RKO (cell line): ENCODE measurements at regions not wholly inside any gene's neighbourhood (a gene's known extent, or its start where the extent isn't known, plus 50 kb on each side); places are given as distances from the start of the nearest gene placed in this dataset.

Source experiments
- DNase-seq: peaks from one replicate; pipeline ENCODE4 v3.0.0-alpha.2; 2016; ENCODE audit warnings: low spot score

GRCh38 chr1:213874789-213875188 lies 113.0 kb upstream of the PROX1 start:
- no peak for DNase-seq

GRCh38 chr1:213876531-213876930 lies 111.2 kb upstream of the PROX1 start:
- no peak for DNase-seq

GRCh38 chr1:213883618-213884017 lies 104.2 kb upstream of the PROX1 start:
- DNase-seq, result no peak

- no peak for DNase-seq
Observed at GRCh38 chr1:213884402-213884801, 103.4 kb upstream of the PROX1 start.

GRCh38 chr1:213884942-213885341 lies 102.8 kb upstream of the PROX1 start:
- DNase-seq, result no peak

GRCh38 chr1:213887842-213888241 lies 99.9 kb upstream of the PROX1 start:
- DNase-seq, result no peak

GRCh38 chr1:213891989-213892902 lies 95.5 kb upstream of the PROX1 start:
- no peak for DNase-seq

GRCh38 chr1:213898684-213899083 lies 89.1 kb upstream of the PROX1 start:
- DNase-seq, result no peak

GRCh38 chr1:213899413-213899812 lies 88.4 kb upstream of the PROX1 start:
- no peak for DNase-seq

GRCh38 chr1:213905344-213905743 lies 82.4 kb upstream of the PROX1 start:
- DNase-seq, result no peak

GRCh38 chr1:213908521-213908920 lies 79.3 kb upstream of the PROX1 start:
- DNase-seq, result no peak

GRCh38 chr1:213914392-213914791 lies 73.4 kb upstream of the PROX1 start:
- DNase-seq, result no peak

GRCh38 chr1:213921311-213921710 lies 66.5 kb upstream of the PROX1 start:
- DNase-seq, result no peak

GRCh38 chr1:213921712-213922111 lies 66.1 kb upstream of the PROX1 start:
- no peak for DNase-seq

GRCh38 chr1:213925531-213926182 lies 62.1 kb upstream of the PROX1 start:
- no peak for DNase-seq

- DNase-seq, result no peak
Observed at GRCh38 chr1:213927846-213928245, 59.9 kb upstream of the PROX1 start.

GRCh38 chr1:213929398-213929797 lies 58.4 kb upstream of the PROX1 start:
- DNase-seq, result no peak

- DNase-seq, result peak; percentile 16
Observed at GRCh38 chr1:213931836-213932235, 55.9 kb upstream of the PROX1 start.

GRCh38 chr1:213933336-213933735 lies 54.4 kb upstream of the PROX1 start:
- DNase-seq, result no peak

- DNase-seq, result no peak
Observed at GRCh38 chr1:213934649-213935048, 53.1 kb upstream of the PROX1 start.

- DNase-seq, result no peak
Observed at GRCh38 chr1:213936571-213936970, 51.2 kb upstream of the PROX1 start.
